ENCODE measurements at regions not wholly inside any gene's neighbourhood (a gene's known extent, or its start where the extent isn't known, plus 50 kb on each side); places are given as distances from the start of the nearest gene placed in this dataset.

DNA sequence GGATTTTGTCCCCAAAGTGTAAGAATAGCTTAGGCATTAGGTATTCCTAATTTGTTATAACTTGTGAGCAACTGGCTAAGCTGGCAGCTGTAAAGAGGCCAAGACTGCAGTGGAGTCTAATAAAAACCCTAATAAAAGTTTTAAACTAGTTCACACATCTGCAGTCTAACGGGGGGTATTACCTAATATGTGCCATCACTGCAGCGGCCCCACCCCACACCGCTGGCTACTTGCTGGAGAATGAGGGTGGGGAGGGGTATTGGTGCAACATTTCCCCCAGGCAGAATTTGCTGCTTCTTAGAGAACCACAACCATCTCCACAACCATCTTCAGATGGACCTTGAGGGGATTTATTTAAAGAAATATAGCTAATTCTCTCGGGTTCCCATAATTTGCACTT is 135.0 kb downstream of the ZC3H11B start:
- in situ Hi-C loops (cut with MboI; ENCODE audit: low sequenced_read_pairs, unreplicated experiment) = no loop called here
- TF ChIP-seq, protein P1, sequence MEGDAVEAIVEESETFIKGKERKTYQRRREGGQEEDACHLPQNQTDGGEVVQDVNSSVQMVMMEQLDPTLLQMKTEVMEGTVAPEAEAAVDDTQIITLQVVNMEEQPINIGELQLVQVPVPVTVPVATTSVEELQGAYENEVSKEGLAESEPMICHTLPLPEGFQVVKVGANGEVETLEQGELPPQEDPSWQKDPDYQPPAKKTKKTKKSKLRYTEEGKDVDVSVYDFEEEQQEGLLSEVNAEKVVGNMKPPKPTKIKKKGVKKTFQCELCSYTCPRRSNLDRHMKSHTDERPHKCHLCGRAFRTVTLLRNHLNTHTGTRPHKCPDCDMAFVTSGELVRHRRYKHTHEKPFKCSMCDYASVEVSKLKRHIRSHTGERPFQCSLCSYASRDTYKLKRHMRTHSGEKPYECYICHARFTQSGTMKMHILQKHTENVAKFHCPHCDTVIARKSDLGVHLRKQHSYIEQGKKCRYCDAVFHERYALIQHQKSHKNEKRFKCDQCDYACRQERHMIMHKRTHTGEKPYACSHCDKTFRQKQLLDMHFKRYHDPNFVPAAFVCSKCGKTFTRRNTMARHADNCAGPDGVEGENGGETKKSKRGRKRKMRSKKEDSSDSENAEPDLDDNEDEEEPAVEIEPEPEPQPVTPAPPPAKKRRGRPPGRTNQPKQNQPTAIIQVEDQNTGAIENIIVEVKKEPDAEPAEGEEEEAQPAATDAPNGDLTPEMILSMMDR (IDR thresholded peaks at IDR 0.05; ENCODE audit: borderline replicate concordance, control extremely low read depth, extremely low read depth, insufficient read depth, missing control alignments) = no peak

DNA sequence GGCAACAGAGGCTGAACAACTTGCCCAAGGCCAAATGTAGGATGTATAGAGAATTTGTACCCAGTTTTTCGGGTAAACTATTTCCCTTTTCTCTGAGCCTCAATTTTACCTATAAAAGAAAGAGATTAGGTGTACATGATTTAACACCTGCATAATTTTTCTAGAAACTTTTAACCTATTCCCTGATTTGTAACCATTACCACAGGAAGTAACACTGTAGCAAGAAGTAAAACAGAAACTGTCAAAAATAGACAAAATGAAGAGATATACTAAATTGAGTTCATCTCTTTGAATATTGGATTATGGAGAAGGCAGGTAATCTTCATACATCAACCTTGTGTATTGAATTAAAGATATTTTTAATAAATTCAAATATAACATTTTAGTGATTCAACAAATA is 136.2 kb downstream of the ZC3H11B start:
- in situ Hi-C loops (cut with MboI; ENCODE audit: low sequenced_read_pairs, unreplicated experiment) = no loop called here
- no peak for DNase-seq (ENCODE audit: low spot score)

More for the DNA sequence above, 135.0 kb downstream of the ZC3H11B start:
- DNase-seq (ENCODE audit: low spot score) = no peak

DNA sequence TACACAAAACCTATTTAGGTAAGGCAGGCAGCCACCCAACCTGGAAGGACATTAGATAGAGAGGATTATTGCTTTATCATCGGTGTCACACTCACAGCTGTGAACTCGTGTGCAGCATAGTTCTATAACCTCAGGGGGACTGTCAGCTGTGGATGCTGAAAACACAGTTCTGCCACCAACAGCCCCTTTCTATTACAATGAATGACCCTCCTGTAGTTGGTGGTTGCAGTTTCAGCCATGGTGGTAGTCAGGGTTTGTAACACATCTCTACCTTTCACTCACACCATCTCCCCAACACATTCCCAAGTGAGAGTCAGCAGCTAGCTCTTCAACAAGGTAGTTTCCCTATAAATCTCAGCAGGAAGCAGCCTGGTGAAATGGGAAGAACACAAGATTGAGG is 136.8 kb downstream of the ZC3H11B start:
- TF ChIP-seq, protein P1 (IDR thresholded peaks at IDR 0.05; ENCODE audit: borderline replicate concordance, control extremely low read depth, extremely low read depth, insufficient read depth, missing control alignments) = no peak
- in situ Hi-C loops (cut with MboI; ENCODE audit: low sequenced_read_pairs, unreplicated experiment) = no loop called here

More for the DNA sequence above, 136.2 kb downstream of the ZC3H11B start:
- TF ChIP-seq, protein P1 (IDR thresholded peaks at IDR 0.05; ENCODE audit: borderline replicate concordance, control extremely low read depth, extremely low read depth, insufficient read depth, missing control alignments) = no peak

DNA sequence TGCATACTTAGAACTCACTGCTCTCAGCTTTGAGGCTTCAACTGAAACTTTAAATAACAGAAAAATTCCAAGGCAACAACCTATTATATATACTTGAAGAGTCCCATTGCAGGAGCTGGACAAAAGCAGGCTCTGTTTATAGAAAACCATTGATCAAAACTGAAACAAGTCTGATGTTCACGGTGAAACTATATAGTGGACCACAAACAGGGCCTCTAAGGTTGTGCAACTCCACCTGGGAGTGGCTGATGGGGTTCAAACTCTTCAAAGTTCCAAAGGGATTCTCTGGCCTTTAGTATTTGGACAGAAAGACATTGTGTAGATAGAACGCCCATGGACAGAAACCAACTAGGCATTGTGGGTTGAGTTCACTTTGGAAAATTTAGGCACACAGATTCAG is 140.3 kb downstream of the ZC3H11B start:
- in situ Hi-C loops (cut with MboI; ENCODE audit: low sequenced_read_pairs, unreplicated experiment) = no loop called here
- TF ChIP-seq, protein P1 (IDR thresholded peaks at IDR 0.05; ENCODE audit: borderline replicate concordance, control extremely low read depth, extremely low read depth, insufficient read depth, missing control alignments) = no peak
- no peak for DNase-seq (ENCODE audit: low spot score)

More for the DNA sequence above, 136.8 kb downstream of the ZC3H11B start:
- no peak for DNase-seq (ENCODE audit: low spot score)

DNA sequence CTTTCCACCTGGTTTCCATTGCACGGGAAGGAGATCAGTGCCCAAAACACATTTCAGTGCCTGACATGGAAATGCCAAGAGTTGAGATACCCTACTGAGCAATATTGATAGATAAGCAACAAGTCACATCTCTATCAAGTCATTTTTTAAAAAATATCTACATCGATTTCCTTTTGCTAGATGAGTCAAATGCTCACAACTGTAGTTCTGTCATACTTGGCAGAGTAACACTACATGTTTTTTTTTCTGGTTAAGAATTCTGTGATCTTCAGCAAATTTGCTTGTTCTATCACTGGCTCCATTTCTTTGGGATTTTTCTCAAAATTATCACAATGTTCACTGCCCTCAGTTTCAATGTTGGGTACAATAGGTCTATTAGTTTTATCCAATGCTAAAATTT is 145.4 kb downstream of the ZC3H11B start:
- DNase-seq (ENCODE audit: low spot score) = no peak
- in situ Hi-C loops (cut with MboI; ENCODE audit: low sequenced_read_pairs, unreplicated experiment) = no loop called here
- TF ChIP-seq, protein P1 (IDR thresholded peaks at IDR 0.05; ENCODE audit: borderline replicate concordance, control extremely low read depth, extremely low read depth, insufficient read depth, missing control alignments) = no peak

DNA sequence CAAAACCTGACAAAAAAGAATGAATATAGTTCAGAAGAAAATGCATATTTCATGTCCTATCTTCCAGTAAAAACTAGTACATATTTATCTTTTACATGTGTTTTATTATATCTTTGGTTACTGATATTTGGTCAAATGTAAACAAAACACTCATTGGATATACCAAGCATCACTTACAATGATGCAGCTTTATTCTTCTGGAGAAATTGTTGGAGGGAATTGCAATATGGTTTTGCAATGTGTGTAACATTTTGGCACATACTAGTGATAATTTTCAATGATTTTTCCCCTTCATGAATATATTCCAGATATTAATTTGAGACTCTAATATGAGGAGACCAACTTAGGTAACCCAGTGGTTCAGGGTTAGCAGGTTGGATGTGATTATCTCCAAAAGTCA is 146.1 kb downstream of the ZC3H11B start:
- no peak for DNase-seq (ENCODE audit: low spot score)
- in situ Hi-C loops (cut with MboI; ENCODE audit: low sequenced_read_pairs, unreplicated experiment) = no loop called here
- TF ChIP-seq, protein P1 (IDR thresholded peaks at IDR 0.05; ENCODE audit: borderline replicate concordance, control extremely low read depth, extremely low read depth, insufficient read depth, missing control alignments) = no peak
